ENCODE measurements at regions not wholly inside any gene's neighbourhood (a gene's known extent, or its start where the extent isn't known, plus 50 kb on each side); places are given as distances from the start of the nearest gene placed in this dataset.
"Not testable (repeated sequence)": the region's sequence is repeated elsewhere in the genome, so short reads cannot be mapped to it uniquely, and the experiment has no call there.

GRCh38 chr2:62334440-62335058, 138.6 kb downstream of the B3GNT2 start:
- no peak for DNase-seq

- no peak for DNase-seq
Measured at GRCh38 chr2:62334009-62334408, 138.1 kb downstream of the B3GNT2 start.

- DNase-seq, result no peak
Measured at GRCh38 chr2:62330959-62331358, 135.0 kb downstream of the B3GNT2 start.

- DNase-seq, result no peak
Measured at GRCh38 chr2:62329797-62330196, 133.9 kb downstream of the B3GNT2 start.

- DNase-seq, result no peak
Measured at GRCh38 chr2:62326735-62327134, 130.8 kb downstream of the B3GNT2 start.

- no peak for DNase-seq
Measured at GRCh38 chr2:62325398-62325797, 129.5 kb downstream of the B3GNT2 start.

GRCh38 chr2:62321380-62322289, 125.7 kb downstream of the B3GNT2 start:
- DNase-seq, result no peak

- no peak for DNase-seq
Measured at GRCh38 chr2:62320657-62321357, 124.9 kb downstream of the B3GNT2 start.

GRCh38 chr2:62320137-62320536, 124.2 kb downstream of the B3GNT2 start:
- not testable (repeated sequence) for DNase-seq

GRCh38 chr2:62319070-62319469, 123.2 kb downstream of the B3GNT2 start:
- no peak for DNase-seq

GRCh38 chr2:62315476-62315875, 119.6 kb downstream of the B3GNT2 start:
- DNase-seq, result no peak

- no peak for DNase-seq
Measured at GRCh38 chr2:62314291-62314690, 118.4 kb downstream of the B3GNT2 start.

- no peak for DNase-seq
Measured at GRCh38 chr2:62313449-62314227, 117.7 kb downstream of the B3GNT2 start.

GRCh38 chr2:62309465-62310091, 113.7 kb downstream of the B3GNT2 start:
- peak in 1 of 51 donors; percentile 4 for DNase-seq

GRCh38 chr2:62309081-62309464, 113.2 kb downstream of the B3GNT2 start:
- no peak for DNase-seq

GRCh38 chr2:62307469-62308389, 111.8 kb downstream of the B3GNT2 start:
- no peak for DNase-seq

GRCh38 chr2:62306751-62307468, 111.0 kb downstream of the B3GNT2 start:
- DNase-seq, result peak in 13 of 51 donors; percentile 2 to 21 (median 15)

- DNase-seq, result no peak
Measured at GRCh38 chr2:62305421-62306176, 109.7 kb downstream of the B3GNT2 start.

Data from hypothalamus (tissue), 51 donors.